Fibroblast of pulmonary artery (primary cell): ENCODE measurements at regions not wholly inside any gene's neighbourhood (a gene's known extent, or its start where the extent isn't known, plus 50 kb on each side); places are given as distances from the start of the nearest gene placed in this dataset.

ENCODE experiments used
- DNase-seq: peaks from one replicate; pipeline ENCODE4 v3.0.0-alpha.2; 2010; ENCODE audit warnings: low read depth
- H3K4me3 ChIP-seq: replicated peaks from 2 replicates; pipeline ENCODE4 v1.5.1; 2011; ENCODE audit warnings: low read depth, mild to moderate bottlenecking, control low read depth, low read length, moderate library complexity
- CTCF ChIP-seq: IDR thresholded peaks from 2 replicates; pipeline ENCODE4 v1.5.1; 2011; ENCODE audit warnings: mild to moderate bottlenecking, control low read depth, low read length, inconsistent platforms; ENCODE audit errors: missing control alignments

- no peak overlapping the region for H3K4me3 ChIP-seq
- DNase-seq = peak; percentile 15
- TF ChIP-seq CTCF = no peak
Observed at GRCh38 chr5:60148366-60148765, 254.8 kb upstream of the PDE4D start.

- H3K4me3 ChIP-seq = no peak overlapping the region
- DNase-seq = no peak
- TF ChIP-seq CTCF = no peak
Observed at GRCh38 chr5:60147791-60148190, 254.3 kb upstream of the PDE4D start.

GRCh38 chr5:60143942-60144549 is 250.5 kb upstream of the PDE4D start:
- no peak for DNase-seq
- H3K4me3 ChIP-seq = no peak overlapping the region
- TF ChIP-seq CTCF = no peak

- DNase-seq = no peak
- H3K4me3 ChIP-seq = no peak overlapping the region
- TF ChIP-seq CTCF = no peak
Observed at GRCh38 chr5:60141119-60141518, 247.6 kb upstream of the PDE4D start.

GRCh38 chr5:60136841-60137240 is 243.3 kb upstream of the PDE4D start:
- no peak for DNase-seq
- no peak overlapping the region for H3K4me3 ChIP-seq
- no peak for TF ChIP-seq CTCF

- DNase-seq = no peak
- no peak for TF ChIP-seq CTCF
- no peak overlapping the region for H3K4me3 ChIP-seq
Observed at GRCh38 chr5:60131504-60131903, 238.0 kb upstream of the PDE4D start.

GRCh38 chr5:60125636-60126035 is 232.1 kb upstream of the PDE4D start:
- no peak for DNase-seq
- H3K4me3 ChIP-seq = no peak overlapping the region

More at GRCh38 chr5:60125636-60126035, 232.1 kb upstream of the PDE4D start:
- TF ChIP-seq CTCF = no peak
